Fibroblast of villous mesenchyme (primary cell): ENCODE measurements at regions not wholly inside any gene's neighbourhood (a gene's known extent, or its start where the extent isn't known, plus 50 kb on each side); places are given as distances from the start of the nearest gene placed in this dataset.

Experiments
- DNase-seq: peaks from one replicate; pipeline ENCODE4 v3.0.0-alpha.2; 2010; ENCODE audit warnings: low read depth
- H3K4me3 ChIP-seq: 2 replicates; pipeline ENCODE4 v1.5.1; 2011; ENCODE audit warnings: low read depth, mild to moderate bottlenecking, low read length
- CTCF ChIP-seq: IDR thresholded peaks from 2 replicates; pipeline ENCODE4 v1.5.1; 2012; ENCODE audit warnings: low read depth, mild to moderate bottlenecking, low read length; ENCODE audit not compliant: insufficient read depth

GRCh38 chr5:4987431-4987830 is 152.7 kb upstream of the ADAMTS16 start:
- no peak for DNase-seq
- no peak overlapping the region for H3K4me3 ChIP-seq
- TF ChIP-seq CTCF, result no peak

GRCh38 chr5:4989118-4989517 is 151.0 kb upstream of the ADAMTS16 start:
- no peak for TF ChIP-seq CTCF
- H3K4me3 ChIP-seq, result no peak overlapping the region
- DNase-seq, result no peak

GRCh38 chr5:4990017-4990416 is 150.1 kb upstream of the ADAMTS16 start:
- no peak overlapping the region for H3K4me3 ChIP-seq
- no peak for DNase-seq
- TF ChIP-seq CTCF, result no peak

GRCh38 chr5:4990462-4990861 is 149.7 kb upstream of the ADAMTS16 start:
- no peak for DNase-seq
- no peak overlapping the region for H3K4me3 ChIP-seq
- no peak for TF ChIP-seq CTCF

GRCh38 chr5:4991925-4992324 is 148.2 kb upstream of the ADAMTS16 start:
- no peak for DNase-seq
- TF ChIP-seq CTCF, result no peak
- no peak overlapping the region for H3K4me3 ChIP-seq

- H3K4me3 ChIP-seq, result no peak overlapping the region
- no peak for TF ChIP-seq CTCF
- DNase-seq, result peak; percentile 4
Measured at GRCh38 chr5:4995014-4995413, 145.1 kb upstream of the ADAMTS16 start.

GRCh38 chr5:5005353-5005752 is 134.8 kb upstream of the ADAMTS16 start:
- TF ChIP-seq CTCF, result no peak
- H3K4me3 ChIP-seq, result no peak overlapping the region
- no peak for DNase-seq
